GM12875 (cell line): ENCODE measurements at regions not wholly inside any gene's neighbourhood (a gene's known extent, or its start where the extent isn't known, plus 50 kb on each side); places are given as distances from the start of the nearest gene placed in this dataset.
"Not testable (repeated sequence)": the region's sequence is repeated elsewhere in the genome, so short reads cannot be mapped to it uniquely, and the experiment has no call there.

Source experiments
- H3K4me3 ChIP-seq: one replicate; pipeline ENCODE4 v1.5.1; 2011; ENCODE audit warnings: low read depth, low read length, control low read depth

DNA sequence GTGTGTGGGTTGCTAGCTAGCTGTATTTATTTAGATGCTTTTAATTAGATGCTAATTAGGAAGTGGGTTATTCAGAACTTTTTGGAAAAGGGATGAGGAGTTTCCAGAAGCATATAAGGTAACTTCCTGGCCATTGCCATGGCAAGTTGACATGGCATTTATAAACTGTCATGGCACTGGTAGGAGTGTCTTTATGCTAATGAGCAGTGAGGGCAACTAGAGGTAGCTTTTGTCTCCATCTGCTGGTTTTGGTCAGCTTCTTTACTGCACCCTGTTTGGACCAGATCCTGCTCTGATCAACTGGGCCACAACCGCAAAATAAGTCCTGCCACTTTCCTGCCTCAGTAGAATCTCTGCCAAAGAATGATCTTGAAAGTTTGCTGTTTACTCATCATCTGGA, 105.5 kb downstream of the PPIAL4A start:
- not testable (repeated sequence) for H3K4me3 ChIP-seq

DNA sequence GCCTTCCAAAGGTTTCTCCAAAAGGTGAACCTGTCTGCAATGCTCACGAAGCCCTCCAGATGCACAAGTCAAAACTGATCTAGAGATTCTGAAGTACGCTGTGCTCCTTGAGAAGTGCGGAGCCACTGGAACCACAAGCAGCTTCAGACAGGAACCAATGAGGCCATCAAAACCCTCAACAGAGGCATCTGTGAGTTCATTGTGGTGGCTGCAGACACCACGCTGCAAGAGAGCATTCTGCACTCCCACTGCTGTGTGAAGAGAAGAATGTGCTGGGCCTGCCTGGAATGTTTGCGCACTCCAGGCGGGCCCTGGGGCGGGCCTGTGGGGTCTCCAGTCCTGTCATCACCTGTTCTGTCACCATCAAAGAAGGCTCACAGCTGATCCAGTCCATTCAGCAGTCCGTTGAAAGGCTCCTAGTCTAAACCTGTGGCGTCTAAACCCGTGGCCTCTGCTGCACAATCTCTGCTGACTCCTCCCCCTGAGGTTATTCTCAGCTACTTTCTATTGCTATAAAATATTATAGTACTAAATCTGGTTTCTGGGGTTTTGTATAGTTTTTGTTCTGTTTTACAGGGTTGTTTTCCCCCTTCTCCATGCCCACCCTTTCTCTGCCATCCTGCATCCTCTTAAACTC, 111.6 kb downstream of the PPIAL4A start:
- not testable (repeated sequence) for H3K4me3 ChIP-seq

DNA sequence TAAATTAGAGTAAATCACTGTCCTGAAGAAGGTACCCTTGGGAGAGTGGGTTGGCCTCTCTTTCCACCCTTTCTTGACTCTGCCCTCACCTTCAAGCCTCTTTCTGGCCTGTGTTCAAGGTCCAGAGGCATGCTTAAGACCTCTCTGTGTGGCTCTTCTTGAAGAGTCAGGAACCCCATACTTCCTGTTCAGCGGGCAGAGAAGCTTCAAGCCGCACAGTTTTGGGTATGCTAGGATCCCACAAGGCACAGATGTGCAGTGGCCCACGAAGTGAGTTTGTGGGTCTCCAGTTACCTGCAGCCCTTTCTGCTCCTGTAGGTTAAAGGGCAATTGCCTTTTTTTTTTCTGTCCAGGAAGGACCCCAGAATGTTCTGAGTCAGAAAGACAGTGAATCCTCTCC, 113.7 kb downstream of the PPIAL4A start:
- not testable (repeated sequence) for H3K4me3 ChIP-seq

DNA sequence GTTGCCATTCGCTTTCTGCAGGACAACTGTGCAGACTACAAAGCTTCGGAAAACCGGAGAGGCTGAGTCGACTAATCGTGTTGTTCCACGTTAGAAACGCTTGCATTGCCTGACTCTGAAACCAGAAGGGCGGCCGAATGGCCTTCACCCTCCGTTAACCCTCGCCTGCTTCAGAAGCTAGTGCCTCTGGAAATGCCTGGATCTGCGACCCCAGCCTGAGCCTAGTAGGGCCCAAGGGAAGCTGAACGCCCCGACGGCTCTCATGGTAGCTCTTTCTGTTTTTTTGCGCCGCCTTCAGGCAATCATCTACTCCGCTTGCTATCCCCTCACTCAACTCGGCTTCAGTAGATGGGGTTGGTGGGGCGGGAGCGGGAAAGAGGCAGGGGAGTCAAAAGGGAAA, 117.3 kb downstream of the PPIAL4A start:
- H3K4me3 ChIP-seq: not testable (repeated sequence)

DNA sequence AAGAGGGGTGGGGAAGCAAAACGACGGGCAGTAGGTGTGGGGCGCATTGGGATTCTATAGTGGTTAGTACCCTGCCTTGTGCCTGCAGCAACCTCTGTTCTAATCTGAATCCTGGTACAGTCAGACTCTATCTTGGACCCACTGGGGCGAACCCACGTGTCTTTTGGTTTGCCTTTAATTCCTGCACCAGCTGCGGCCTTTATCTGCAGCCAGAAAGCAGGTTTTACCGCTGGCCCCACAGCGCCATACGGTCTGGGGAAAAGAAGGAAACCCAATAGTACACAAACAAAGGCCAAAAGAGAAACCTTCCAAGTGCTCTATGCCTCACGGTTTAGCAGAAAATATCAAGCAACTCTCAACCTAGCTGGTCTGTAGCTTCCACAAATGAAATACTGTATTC, 118.2 kb downstream of the PPIAL4A start:
- not testable (repeated sequence) for H3K4me3 ChIP-seq

DNA sequence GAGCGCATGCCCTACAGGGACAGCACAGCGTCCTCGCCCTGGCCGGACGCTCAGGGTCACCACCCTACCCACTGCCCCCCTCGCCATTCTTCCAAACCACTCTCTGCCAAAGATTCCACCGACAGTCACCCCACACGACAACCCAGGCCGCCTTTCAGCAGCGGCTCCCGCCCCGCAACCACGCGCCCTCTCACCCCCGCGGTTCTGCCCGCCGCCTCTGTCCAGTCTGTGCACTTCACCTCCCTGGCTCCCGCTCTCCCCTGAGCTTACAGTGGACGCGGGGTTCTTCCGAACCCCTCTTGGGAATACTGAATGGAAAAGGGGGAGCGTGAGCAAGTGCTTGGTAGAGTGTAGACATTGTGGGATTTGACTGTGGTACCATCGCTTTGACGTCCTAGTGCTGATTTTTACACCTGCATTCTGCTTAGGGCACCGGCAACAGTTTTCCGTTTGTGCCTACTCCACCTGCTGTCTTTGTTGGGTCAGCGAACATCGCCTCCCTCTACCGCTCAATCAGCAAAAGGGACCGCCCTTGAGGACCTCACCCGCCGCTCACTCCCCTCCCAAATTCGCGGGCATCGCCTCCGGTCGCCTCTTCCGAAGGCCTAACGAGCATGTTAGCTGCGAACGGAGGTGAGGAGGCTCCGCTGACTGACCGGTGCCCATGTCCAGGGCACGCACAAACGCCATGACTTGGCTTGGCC, 119.1 kb downstream of the PPIAL4A start:
- not testable (repeated sequence) for H3K4me3 ChIP-seq

DNA sequence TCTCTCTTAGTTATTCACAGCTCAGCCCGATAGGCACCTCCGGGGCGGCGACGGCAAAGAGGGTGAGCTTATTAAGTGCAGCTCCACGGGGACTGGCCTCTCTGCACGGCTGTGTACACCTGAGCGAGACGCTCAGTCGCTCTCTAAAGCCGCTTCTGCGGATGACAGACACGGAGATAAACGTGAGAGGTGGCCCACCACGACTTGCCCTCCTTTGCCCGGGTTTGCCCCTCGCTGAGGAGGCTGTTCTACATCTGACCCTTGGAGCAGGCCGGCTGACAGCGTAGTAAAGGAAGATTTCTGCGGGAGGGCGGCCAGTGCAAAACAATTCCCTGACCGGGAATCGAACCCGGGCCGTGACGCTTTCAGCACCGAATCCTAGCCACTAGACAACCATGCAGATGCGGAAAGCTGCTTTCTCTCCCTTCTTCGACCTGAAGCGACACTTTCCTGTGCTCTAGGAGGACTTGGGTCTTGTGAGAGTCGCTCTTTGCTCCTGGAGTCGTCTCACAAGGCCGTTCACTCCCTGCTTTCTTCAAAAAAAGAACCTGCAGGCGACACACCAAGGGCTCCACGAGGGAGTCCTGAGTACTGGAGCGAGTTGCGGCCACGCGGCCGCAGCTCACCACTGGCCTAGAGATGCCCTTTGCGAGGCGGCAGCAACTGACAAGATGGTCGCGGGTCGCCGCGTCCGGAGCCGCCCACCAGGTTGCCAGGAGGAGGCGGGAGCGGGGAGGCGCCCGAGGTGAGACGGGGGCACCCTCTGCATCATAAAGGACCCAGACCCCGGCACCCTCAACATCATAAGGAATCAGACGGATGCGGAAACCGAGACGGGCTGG, 119.9 kb downstream of the PPIAL4A start:
- H3K4me3 ChIP-seq: not testable (repeated sequence)

DNA sequence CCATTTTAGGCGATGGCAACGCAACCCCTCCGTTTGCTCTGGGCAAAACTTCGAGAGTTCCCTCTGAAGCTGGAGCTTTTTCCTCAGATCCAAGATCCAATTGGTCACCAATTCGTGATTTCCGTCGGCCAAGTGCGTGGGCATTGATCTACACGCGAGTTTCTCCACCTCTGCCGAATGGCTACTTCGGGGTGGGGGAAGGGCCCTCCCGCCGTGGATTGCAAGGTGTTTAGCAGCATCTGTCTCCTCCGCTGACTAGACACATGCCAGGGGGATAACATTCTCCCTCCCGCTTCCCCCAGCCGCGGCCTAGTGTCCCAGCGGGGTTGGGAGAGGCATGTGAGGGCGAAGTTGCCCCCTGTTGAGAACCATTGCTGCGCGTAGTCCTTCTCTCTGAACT, 120.6 kb downstream of the PPIAL4A start:
- not testable (repeated sequence) for H3K4me3 ChIP-seq

DNA sequence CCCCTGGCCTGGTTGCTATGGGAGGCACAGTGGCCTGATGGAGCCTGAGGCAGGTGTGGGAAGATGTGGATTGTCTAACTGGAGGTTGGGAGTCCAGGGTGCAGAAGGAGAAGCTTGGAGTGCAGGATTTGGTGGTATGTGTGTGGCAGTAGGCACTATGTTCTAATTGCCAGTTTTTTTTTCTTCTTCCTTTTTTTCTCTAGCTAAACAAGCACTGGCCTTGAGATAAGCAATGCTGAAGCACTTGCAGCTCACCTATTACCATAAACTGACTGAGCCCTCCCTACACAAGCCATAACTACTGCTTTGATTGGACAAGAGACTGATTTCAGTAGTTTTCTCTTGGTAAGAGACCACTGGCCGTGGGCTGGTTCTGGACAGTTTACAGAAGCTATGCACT, 123.6 kb downstream of the PPIAL4A start:
- H3K4me3 ChIP-seq: not testable (repeated sequence)

DNA sequence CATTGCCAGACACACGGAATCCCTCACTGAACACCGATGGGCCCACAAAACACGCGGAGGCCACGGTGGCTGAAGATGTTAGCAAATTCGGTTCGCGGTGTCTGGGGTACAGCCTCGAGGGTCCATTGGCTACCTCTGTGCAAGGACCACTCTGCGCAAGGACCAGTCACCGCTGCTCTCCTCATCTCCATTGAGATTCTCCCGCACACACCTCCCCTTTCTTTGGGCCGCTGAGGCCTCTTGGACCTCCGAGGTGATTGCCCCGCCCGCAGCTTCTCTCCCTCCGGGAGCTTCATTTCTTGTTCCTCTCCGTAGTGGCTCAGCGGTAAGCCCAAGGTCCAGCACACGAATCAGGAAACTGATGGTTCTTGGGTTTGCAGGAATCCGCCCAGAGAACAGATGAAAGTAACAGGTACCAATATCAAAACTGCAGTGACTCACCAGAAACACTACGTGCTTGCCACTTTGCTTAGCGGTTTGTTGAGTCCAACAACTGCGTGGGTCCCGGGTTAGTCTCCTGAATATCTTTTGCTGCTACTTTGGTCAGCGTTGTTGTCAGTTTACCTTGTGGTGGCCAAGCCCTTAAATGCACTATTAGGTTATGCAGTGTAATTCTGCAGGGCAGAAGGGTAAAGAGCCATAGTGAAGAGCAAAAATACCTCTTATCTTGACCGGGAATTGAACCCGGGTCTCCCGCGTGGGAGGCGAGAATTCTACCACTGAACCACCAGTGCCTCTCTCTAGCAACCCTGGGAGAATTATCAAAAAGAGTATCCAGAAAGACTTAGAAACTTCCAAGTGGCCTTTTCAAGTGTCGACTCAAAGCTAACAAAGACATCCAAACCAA, 126.8 kb downstream of the PPIAL4A start:
- H3K4me3 ChIP-seq: not testable (repeated sequence)

DNA sequence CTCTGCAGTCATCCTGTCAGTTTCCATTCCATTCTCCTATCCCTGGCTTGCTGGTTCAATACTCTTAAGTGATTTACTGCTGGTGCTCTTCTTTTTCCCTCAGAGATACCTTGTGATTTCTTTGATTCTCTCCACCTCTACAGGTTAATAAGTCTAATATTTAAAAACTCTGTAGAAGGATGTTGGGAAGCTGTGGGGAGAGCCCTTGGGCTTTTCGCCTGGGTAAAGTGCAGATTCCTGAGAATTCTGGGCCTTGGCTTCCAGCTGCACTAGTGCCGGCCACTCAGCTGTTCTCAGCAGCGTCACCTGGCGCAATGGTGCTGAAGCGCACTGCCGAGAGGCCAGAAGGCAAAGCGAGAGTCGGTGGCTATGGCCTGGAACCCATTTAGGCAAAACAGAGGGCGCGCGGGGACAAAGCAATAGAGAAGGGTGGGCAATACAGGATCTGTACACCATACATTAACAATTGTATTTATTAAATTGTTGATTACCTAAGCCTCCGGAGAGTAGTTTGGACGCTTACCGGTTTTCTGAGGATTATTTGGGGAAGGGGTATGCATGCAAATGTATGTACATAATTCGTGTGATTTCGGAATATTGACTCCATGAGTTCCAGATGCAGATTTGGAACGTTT, 130.3 kb downstream of the PPIAL4A start:
- H3K4me3 ChIP-seq: not testable (repeated sequence)

DNA sequence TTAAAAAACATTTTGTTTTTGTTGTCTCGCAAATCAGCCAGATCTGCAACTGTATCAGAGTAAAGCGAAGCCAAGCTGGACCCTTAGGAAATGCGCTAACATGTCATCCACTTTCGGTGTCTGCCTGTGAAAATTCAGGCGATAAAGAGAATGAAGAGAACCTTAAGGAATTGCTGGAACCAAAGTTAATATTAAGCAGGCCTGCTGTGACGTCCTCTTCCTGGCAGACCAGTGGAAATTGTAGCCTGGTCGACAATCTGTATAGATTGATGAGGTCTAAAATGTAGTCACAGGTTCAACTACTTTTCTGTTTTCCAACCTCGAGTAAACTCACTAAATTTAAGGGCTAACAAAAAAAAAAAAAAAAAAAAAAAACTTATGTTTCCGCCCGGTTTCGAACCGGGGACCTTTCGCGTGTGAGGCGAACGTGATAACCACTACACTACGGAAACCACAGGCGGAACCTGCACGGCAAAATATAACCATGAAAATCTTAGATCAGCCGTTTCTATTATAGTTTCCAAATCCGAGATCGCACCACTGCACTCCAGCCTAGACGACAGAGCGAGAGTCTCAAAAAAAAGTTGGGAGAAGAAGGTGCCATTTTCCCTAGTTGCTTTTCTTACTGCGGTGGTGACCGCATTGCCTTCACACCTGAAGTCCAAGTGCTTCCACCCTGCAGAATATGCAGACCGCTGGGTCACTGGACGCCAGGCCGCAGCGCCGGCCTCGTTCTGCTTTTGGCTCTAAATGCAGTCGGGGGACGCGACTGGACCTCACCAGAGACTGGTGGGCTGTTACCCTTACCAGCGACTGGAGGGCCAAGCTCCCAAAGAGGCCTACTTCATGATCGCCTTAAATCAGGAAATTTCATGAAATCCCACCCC, 131.0 kb downstream of the PPIAL4A start:
- H3K4me3 ChIP-seq: not testable (repeated sequence)

DNA sequence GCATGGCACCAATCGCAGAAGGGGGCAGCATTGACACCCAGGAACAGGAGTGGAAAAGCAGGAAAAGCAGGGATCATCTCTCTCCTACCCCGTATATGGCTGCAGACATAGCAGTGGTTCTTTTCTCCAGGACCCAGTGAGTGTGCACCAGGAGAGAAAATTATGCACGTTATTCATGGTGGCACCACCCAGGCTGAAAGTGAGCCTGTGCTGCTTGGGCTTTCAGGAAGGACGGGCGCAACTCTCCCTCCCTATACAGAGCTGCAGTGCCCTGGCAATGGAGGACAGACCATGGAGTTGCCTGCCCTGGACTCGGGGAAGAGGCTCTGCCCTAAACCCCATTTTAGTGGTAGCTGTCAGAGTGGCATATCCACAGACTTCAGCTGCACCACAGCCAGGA, 132.1 kb downstream of the PPIAL4A start:
- H3K4me3 ChIP-seq: not testable (repeated sequence)

DNA sequence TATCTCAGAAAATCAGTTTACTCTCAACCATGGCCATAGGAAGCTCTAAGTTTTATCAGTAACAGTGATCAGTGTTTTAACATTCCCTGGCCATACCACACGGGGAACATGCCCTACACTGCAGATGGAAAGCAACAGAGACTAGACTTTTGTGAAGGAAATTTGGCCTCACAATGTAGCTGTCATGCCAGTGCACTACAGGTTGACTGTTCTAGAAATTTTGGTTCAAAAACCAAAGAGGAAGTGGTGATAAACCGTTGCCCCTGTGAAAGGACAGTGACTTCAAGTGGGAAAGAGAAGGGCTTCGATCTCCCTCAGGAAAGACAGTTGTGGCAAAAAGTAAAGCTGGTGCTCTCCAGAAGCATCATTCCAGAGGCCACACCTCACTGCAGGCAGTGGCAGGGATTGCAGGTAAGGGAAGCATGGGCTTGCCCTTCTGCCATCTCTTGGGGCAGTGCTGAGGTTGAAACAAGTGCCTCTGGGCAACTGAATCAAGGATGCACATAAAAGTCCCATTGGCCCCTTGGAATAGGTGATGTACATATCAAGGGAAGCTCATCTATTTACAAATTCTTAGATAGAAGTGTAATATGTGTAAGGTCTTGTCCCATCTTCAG, 143.4 kb downstream of the PPIAL4A start:
- not testable (repeated sequence) for H3K4me3 ChIP-seq

DNA sequence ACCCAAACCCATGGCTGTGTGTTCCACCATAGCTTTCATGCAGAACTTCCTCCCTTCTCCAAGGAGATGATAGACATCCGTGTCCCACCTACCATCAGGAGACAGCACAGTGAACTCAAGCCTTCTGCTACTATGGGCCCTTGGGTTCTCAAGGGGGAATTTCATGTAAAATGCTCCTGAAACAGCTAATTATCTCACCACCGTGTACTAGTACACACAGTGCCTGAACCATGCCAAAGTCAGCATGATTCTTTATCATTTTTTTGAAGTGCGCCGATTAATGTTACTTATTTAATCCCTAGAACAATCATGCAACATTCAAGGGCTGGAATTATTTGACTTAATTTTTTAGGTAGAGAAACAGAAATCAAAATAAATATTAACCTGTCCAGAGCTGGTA, 147.2 kb downstream of the PPIAL4A start:
- not testable (repeated sequence) for H3K4me3 ChIP-seq

DNA sequence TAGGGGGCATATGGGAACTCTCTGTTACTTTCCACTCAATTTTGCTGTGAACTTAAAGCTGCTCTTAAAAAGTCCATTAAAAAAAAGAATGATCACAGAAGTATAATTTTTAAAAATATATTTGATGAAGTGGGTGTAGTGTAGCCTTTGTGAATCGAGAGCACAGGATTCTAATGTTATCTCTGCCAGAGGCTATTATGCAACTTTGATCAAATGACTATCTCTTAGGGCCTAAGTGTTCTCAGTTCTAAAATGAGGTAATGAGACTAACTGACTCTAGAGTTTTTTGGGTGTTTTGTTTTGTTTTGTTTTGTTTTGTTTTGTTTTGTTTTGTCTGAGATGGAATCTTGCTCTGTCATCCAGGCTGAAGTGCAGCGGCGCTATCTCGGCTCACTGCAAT, 143.2 kb downstream of the FAM72B start:
- H3K4me3 ChIP-seq: not testable (repeated sequence)

DNA sequence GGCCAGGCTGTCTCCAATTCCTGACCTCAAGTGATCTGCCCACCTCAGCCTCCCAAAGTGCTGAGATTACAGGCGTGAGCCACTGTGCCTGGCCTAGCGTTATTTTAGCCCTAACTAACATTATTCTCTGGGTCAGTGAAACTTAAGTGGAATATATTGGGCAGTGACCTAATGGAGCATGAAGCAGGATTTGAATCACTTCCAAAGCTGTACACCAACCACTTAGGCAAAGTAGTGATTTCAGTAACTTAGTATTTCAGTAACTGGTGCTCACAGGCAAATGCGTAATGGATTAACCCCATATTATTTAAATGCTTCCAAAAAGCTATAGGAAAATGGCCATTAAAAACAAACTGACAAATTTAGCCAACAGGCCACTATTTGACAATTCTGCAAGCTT, 142.6 kb downstream of the FAM72B start:
- H3K4me3 ChIP-seq: not testable (repeated sequence)

DNA sequence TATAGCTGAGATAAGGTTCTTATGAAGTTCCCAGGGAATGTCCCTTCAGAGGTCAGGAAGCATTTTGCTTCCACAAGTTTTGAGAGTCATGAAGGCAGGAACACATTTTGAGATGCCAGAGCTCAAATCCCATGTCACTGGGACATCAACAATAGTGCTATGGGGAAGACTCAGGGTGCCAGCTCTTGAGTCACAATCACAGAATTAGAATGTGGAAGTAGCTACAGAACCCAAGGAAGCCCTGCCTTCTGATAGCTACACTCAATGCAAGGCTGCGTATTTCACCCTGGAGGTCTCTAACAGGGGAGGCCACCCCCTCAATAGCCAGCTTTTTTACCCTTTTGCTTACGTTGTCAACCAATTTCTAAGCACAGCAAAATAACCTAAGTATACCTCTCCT, 141.3 kb downstream of the FAM72B start:
- H3K4me3 ChIP-seq: not testable (repeated sequence)

DNA sequence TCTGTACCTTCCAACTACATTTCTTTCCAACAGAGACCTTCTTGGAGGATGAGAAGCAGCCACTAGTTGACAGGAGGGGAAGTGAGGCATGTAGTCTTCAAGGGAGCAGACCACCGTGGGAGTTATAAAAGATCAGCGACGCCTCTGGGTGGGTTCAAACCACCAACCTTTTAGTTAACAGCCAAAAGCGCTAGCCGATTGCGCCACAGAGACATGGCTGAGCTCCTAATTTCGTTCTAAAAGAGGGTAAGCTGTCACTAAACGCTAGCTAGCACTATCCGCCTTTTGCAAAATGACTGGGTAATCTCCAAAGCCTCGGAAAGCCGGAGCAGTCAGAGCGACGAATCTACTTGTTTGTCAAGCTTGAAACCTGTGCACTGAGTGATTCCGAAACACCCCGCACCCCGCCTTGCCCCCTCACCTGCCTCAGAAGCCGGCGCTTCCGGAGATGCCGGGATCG, 135.8 kb downstream of the FAM72B start:
- H3K4me3 ChIP-seq: not testable (repeated sequence)
